Endothelial cell of umbilical vein (primary cell): ENCODE measurements at regions not wholly inside any gene's neighbourhood (a gene's known extent, or its start where the extent isn't known, plus 50 kb on each side); places are given as distances from the start of the nearest gene placed in this dataset.

Experiments used
- EZH2 ChIP-seq: IDR thresholded peaks from 2 replicates; pipeline ENCODE4 v1.6.1; 2012; ENCODE audit warnings: borderline replicate concordance, low read depth, mild to moderate bottlenecking, moderate library complexity, low read length, inconsistent platforms; ENCODE audit not compliant: severe bottlenecking
- FOS ChIP-seq: IDR thresholded peaks from 2 replicates; pipeline ENCODE4 v1.6.1; 2011; ENCODE audit warnings: mild to moderate bottlenecking, low read length, moderate library complexity, borderline replicate concordance; ENCODE audit not compliant: insufficient read depth
- GATA2 ChIP-seq: IDR thresholded peaks from 2 replicates; pipeline ENCODE4 v1.7.0; 2011; ENCODE audit warnings: low read depth, mild to moderate bottlenecking, moderate library complexity, mixed read lengths, low read length; ENCODE audit not compliant: insufficient read length, insufficient read depth
- JUN ChIP-seq: IDR thresholded peaks from 2 replicates; pipeline ENCODE4 v1.6.1; 2011; ENCODE audit warnings: borderline replicate concordance, low read depth; ENCODE audit not compliant: insufficient read length, insufficient read depth
- MAX ChIP-seq: IDR thresholded peaks from 2 replicates; pipeline ENCODE4 v1.6.1; 2011; ENCODE audit not compliant: insufficient read depth, insufficient read length
- MYC ChIP-seq: IDR thresholded peaks from one replicate; pipeline ENCODE4 v1.6.1; 2011; ENCODE audit warnings: mild to moderate bottlenecking, low read depth, low read length
- POLR2A ChIP-seq: IDR thresholded peaks from 2 replicates; pipeline ENCODE4 v1.6.1; 2012; ENCODE audit warnings: low read depth, mild to moderate bottlenecking, control low read depth, low read length
- POLR2AphosphoS5 ChIP-seq: IDR thresholded peaks from 2 replicates; pipeline ENCODE4 v1.6.1; 2012; ENCODE audit warnings: low read depth, mild to moderate bottlenecking, control low read depth, low read length, moderate library complexity; ENCODE audit not compliant: insufficient read depth
- TF ChIP-seq, protein P1 (sequence below), 2 donors: IDR thresholded peaks; 1 replicate in 1 of 2; 2 replicates in 1 of 2; pipeline ENCODE4 v1.5.1; 2011; ENCODE audit warnings: low read length in 2 of 2, mild to moderate bottlenecking in 2 of 2, moderate library complexity in 2 of 2, control low read depth in 1 of 2, inconsistent platforms in 1 of 2, low read depth in 1 of 2; ENCODE audit not compliant: insufficient read depth in 1 of 2; ENCODE audit errors: extremely low read depth in 1 of 2

- TF ChIP-seq POLR2A (no peak), POLR2AphosphoS5 (no peak), FOS (no peak), EZH2 (no peak), MAX (no peak), MYC (no peak), GATA2 (no peak), JUN (no peak)
- TF ChIP-seq, protein P1, sequence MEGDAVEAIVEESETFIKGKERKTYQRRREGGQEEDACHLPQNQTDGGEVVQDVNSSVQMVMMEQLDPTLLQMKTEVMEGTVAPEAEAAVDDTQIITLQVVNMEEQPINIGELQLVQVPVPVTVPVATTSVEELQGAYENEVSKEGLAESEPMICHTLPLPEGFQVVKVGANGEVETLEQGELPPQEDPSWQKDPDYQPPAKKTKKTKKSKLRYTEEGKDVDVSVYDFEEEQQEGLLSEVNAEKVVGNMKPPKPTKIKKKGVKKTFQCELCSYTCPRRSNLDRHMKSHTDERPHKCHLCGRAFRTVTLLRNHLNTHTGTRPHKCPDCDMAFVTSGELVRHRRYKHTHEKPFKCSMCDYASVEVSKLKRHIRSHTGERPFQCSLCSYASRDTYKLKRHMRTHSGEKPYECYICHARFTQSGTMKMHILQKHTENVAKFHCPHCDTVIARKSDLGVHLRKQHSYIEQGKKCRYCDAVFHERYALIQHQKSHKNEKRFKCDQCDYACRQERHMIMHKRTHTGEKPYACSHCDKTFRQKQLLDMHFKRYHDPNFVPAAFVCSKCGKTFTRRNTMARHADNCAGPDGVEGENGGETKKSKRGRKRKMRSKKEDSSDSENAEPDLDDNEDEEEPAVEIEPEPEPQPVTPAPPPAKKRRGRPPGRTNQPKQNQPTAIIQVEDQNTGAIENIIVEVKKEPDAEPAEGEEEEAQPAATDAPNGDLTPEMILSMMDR (IDR thresholded peaks at IDR 0.05; ENCODE audit: extremely low read depth in 1 of 2, insufficient read depth in 1 of 2, low read depth in 1 of 2, low read length in 2 of 2) = no peak
Observed at GRCh38 chr6:126204126-126204525, 135.8 kb upstream of the CENPW start.
